A673 (cell line): ENCODE measurements at regions not wholly inside any gene's neighbourhood (a gene's known extent, or its start where the extent isn't known, plus 50 kb on each side); places are given as distances from the start of the nearest gene placed in this dataset.

ENCODE experiments used
- CTCF ChIP-seq: fragments of 300-800, 200-600 bp; sonication (generic); conservative IDR thresholded peaks from 2 replicates; pipeline ENCODE4 v1.5.1; 2017; ENCODE audit warnings: low read depth, mild to moderate bottlenecking, antibody characterized with exemption, low read length, moderate library complexity, mixed read lengths
- EZH2 ChIP-seq: fragments of 200-600 bp; sonication (generic); IDR thresholded peaks from 2 replicates; pipeline ENCODE4 v1.6.1; 2017; ENCODE audit warnings: borderline replicate concordance, low read depth, mild to moderate bottlenecking, mixed read lengths, antibody characterized with exemption, low read length; ENCODE audit not compliant: poor library complexity, severe bottlenecking

GRCh38 chr3:76047368-76047767 is 262.0 kb upstream of the ZNF717 start:
- no peak for TF ChIP-seq CTCF
- no peak for TF ChIP-seq EZH2
